AG09309 (cell line): ENCODE measurements at regions not wholly inside any gene's neighbourhood (a gene's known extent, or its start where the extent isn't known, plus 50 kb on each side); places are given as distances from the start of the nearest gene placed in this dataset.

Experiments
- DNase-seq: peaks from one replicate; pipeline ENCODE4 v3.0.0-alpha.2; 2010; ENCODE audit warnings: low read depth
- H3K4me3 ChIP-seq: 2 replicates; pipeline ENCODE4 v1.5.1; 2011; ENCODE audit warnings: mild to moderate bottlenecking, low read depth, low read length, moderate library complexity; ENCODE audit not compliant: control insufficient read depth
- TF ChIP-seq, protein P1 (sequence below): IDR thresholded peaks from 2 replicates; pipeline ENCODE4 v1.5.1; 2011; ENCODE audit warnings: mild to moderate bottlenecking, low read depth, low read length, inconsistent platforms; ENCODE audit not compliant: insufficient read depth, control insufficient read depth; ENCODE audit errors: missing control alignments

DNA sequence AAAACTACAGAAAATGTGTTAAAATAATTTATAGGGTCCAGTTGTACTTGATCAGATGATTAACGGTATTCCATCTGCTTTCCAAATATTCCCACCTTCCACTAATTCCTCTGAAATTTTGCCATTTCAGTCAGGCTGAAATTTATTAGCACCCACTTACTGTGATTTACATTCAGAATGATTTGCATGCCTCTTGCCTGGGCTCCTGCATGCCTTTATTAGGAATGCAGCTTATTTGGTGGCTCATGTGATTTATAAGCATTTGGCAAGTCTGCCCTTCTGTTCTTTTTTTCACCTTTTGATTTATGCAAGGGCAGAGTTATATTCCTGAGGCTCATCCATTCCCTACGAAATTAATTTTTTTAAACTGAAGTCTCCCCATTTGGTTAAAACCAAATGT lies 1594.5 kb upstream of the PIK3C3 start:
- TF ChIP-seq, protein P1, sequence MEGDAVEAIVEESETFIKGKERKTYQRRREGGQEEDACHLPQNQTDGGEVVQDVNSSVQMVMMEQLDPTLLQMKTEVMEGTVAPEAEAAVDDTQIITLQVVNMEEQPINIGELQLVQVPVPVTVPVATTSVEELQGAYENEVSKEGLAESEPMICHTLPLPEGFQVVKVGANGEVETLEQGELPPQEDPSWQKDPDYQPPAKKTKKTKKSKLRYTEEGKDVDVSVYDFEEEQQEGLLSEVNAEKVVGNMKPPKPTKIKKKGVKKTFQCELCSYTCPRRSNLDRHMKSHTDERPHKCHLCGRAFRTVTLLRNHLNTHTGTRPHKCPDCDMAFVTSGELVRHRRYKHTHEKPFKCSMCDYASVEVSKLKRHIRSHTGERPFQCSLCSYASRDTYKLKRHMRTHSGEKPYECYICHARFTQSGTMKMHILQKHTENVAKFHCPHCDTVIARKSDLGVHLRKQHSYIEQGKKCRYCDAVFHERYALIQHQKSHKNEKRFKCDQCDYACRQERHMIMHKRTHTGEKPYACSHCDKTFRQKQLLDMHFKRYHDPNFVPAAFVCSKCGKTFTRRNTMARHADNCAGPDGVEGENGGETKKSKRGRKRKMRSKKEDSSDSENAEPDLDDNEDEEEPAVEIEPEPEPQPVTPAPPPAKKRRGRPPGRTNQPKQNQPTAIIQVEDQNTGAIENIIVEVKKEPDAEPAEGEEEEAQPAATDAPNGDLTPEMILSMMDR: no peak
- no peak overlapping the region for H3K4me3 ChIP-seq
- DNase-seq: no peak

DNA sequence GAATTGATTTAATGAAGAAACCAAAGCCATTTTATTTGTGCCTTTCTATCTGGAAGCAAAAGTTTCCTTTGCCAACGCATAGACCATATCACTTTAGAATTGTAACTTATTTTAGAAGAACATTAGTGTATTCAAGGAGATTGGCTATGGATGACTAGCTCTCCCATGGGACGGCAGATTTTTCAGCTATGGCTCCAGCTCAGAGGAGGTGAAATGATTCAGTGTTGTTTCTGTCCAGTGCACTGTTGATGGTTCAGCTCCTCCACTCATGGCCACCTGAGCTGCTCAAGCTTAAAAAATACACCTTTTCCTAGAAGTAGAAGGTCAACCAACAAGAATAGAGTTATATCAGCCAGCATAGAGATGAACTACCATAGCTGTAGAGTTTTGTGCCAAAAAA lies 1597.5 kb upstream of the PIK3C3 start:
- TF ChIP-seq, protein P1: no peak
- no peak for DNase-seq

DNA sequence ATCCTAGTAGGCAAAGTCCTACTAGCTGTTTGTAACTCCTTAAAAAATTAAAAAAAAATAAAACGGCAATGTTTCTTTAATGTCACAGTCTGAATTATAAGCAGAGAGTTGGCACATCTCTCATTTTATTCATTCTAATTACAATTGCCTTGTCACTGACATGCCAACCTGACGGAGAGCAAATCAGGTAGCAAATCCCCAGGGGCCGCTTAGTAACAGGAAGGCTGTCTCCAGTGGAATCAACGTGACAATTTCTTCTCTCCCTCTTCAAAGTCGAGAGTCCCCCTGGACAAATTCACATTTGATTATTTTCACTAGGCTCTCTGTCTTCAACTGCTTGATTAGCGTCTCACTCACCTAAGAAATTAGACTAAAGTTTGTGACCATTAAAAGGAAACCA lies 1598.9 kb upstream of the PIK3C3 start:
- TF ChIP-seq, protein P1: no peak
- no peak for DNase-seq
- H3K4me3 ChIP-seq: no peak overlapping the region

More for the DNA sequence above, 1597.5 kb upstream of the PIK3C3 start:
- H3K4me3 ChIP-seq: no peak overlapping the region

DNA sequence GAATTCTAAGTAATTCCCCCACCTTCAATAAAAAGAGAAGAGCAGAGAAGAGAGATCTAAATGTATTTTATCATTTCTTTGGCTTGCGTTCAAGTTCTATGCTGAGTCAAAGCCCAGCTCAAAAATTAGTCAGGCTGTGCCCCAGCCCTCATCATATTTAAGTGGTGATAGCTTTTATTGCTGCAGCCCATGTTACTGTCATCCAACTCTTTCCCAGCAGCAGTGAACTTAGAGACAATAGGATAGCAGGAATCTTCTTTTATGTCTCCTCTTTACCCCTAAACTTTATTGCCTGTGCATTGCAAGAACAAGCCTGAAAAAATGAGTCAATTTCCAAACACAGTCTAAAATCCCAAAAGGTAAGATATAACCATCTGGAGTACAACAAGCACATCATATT lies 1599.3 kb upstream of the PIK3C3 start:
- no peak for DNase-seq
- H3K4me3 ChIP-seq: no peak overlapping the region
- TF ChIP-seq, protein P1: no peak

- TF ChIP-seq, protein P1: no peak
- no peak overlapping the region for H3K4me3 ChIP-seq
- no peak for DNase-seq
These were observed 1606.8 kb upstream of the PIK3C3 start for GRCh38 chr18:40348196-40348595.

GRCh38 chr18:40347261-40347660 lies 1607.8 kb upstream of the PIK3C3 start:
- no peak for DNase-seq
- H3K4me3 ChIP-seq: no peak overlapping the region
- TF ChIP-seq, protein P1: no peak

DNA sequence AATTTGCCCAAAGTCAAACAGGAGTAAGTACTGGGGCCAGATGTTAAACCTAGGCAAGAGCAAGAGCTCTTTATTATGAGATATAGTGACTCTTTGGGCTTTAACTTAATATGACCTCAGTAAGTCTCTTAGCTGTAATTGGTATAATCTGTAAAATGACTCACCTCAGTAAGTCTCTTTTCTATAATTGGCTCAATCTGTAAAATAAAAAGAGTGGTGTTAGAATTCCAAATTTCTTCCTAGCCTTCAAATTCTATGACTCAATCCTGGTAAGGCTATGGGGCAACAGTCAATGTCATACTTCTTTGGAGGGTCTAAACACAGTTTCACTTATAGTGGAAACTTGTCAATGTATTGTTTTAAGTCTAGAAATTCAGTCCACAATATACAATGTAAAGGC lies 1608.9 kb upstream of the PIK3C3 start:
- TF ChIP-seq, protein P1: no peak
- no peak overlapping the region for H3K4me3 ChIP-seq
- no peak for DNase-seq
